SHP77 (cell line): ENCODE measurements at regions not wholly inside any gene's neighbourhood (a gene's known extent, or its start where the extent isn't known, plus 50 kb on each side); places are given as distances from the start of the nearest gene placed in this dataset.
A peak's percentile ranks its signal among the peaks of the same experiment; 100 is the strongest.
"Not testable (repeated sequence)": the region's sequence is repeated elsewhere in the genome, so short reads cannot be mapped to it uniquely, and the experiment has no call there.

Source experiments
- DNase-seq, 2 experiments: peaks; one replicate each; lab custom pipeline; 2025; lab: John Stamatoyannopoulos, UW

DNA sequence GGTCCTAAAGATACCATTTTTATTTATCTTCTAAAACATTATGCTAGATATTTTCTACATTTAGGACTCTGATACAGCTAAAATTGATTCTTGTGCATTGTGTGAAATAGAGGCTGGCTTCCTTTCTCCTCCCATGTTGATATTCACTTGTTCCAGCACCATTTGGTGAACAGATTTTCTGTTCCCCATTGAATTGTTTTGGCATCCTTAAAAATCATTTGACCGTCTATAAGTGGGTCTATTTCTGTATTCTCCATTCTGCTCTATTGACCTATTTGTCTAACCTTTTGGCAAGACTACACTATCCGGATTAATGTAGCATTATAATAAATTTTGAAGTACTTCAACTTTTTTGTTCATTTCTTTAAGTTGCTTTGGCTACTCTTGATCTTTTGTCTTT is 2689.2 kb downstream of the PCDH9 start:
- DNase-seq: no peak

DNA sequence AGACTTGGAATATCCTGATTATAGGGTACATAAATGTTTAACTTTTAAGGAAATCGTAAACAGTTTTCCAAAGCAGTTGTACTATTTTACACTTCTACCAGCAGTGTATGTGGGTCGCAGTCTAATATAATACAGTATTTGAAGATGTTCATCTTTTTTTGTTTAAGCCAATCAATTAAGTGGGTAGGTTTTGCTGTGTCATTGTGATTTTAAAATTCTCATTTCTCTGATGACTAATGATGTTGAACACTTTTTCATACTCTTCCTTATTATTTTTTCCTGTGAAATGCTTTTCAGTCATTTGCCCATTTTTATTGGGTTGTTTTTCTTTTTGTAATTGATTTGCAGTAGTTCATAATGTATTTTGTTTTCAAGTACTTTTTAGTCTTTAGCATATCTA is 2689.7 kb downstream of the PCDH9 start:
- no peak for DNase-seq

DNA sequence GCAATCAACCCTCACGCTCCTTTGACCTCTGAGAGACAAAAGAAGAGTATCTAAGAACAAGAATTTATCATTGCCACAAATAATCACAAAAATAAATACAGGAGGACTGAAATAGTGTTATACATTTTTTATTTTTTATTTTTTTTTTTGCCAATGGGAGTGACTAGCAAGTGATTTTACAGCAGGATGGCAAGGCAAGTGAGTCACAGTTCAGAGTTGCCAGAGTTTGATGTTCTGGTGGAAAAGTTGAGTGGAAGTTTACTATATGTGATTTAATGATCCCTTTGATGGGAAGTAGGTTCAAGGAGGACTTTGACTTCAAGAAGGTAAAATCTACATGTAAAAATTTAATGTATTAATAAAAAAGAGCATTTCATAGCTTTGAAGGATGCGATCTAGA is 2691.4 kb downstream of the PCDH9 start:
- DNase-seq: no peak

DNA sequence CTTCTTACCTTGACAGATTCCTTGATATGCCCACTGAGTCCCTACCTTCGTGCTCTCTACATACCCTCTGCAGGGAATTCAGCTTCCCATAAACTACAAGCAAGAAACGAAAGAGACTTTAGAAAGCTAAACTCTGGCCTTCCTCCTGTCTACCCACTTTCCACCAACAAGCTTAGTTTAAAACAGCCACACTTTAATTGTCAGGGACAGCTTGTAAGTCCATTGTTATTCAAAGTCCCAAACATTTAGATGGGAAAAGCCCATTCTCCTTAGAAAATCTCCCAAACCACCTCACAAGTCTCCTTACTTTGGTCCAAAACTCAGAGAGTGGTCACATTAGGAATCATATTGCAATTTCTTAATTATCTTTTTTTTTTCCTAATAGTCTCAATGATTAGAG is 2695.8 kb downstream of the PCDH9 start:
- no peak for DNase-seq

DNA sequence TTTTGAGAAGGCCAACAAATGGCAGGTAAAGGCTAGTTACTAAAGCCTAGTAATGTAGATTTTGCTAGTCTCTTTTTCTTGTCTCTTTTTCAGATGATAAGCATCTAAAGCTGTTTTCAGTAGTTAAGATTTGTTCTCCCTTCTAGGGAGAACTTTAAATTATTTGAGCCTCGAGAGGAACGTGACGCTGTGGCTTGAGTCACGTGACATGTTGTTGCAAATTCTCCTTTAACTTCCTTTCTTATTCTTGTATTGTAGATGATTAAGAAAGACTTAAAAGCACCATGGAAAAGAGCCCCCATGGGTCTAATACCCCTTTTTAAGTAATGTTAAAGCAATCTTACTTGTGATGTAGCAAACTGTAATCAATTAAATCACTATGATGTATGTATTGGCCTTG is 2698.7 kb downstream of the PCDH9 start:
- no peak for DNase-seq

DNA sequence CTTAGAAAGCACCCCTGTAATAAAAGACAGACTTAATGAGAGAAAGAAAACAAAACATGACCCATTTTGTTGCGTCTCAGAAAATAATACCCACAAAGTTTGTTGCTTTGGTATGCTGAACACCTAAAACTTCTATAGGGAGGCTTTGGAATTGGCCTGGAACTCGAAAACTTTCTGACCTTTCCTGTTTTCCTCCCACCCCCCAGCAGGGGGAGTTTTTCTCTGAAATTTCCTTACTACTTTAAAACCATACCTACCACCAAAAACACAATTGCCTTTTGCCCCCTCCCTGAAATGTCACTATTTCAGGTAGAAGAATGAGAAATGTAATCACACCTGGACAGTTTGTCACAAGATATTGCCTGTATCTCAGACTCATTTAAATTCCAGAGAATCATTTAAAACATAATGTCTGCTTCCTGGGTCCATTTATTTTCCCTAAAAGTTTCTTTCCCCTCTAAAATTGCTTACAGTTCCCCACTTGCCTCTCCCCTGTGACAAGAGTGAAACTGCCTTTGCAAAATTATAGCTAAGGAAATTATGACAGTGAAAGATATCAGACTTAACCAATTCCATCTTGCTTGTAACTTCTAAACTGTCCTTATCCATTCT is 2700.2 kb downstream of the PCDH9 start:
- no peak for DNase-seq

DNA sequence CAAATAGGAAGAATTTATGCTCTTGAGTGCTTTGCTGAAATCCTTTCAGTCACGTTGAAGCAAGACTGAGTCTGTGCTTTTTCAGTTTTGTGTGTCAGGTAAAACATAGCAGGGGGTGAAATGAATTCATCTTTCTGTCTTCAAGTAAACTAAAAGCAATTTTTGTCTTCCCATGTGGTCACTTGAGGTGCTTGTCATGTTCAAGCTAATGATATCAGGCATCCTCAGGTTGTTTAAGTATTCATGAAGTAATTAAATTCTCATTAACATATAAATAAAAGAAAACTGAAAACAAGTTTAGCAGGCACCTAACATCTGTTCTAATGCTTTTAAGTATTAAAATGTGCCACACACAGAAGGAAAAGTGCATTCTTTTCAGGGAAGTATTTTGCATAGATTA is 2701.3 kb downstream of the PCDH9 start:
- DNase-seq: no peak

DNA sequence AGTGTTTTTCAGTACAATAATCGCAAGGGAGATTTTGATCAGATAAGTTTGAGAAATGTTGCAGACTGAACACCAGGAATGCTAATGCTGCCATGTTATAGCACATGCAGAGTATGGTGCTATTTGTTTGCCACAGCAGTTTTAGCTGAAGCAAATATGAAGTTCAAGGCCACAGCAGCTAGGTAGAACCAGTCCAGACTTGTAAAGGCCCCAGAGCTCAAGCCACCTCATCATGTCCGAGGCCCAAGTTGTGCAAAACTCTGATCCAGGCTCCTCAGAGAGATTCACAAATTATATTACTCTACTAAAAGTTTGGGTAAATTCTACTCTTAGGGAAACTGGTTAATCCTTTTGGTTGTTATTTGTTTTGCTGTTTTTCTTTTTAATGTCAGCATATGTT is 2702.6 kb downstream of the PCDH9 start:
- DNase-seq: no peak

DNA sequence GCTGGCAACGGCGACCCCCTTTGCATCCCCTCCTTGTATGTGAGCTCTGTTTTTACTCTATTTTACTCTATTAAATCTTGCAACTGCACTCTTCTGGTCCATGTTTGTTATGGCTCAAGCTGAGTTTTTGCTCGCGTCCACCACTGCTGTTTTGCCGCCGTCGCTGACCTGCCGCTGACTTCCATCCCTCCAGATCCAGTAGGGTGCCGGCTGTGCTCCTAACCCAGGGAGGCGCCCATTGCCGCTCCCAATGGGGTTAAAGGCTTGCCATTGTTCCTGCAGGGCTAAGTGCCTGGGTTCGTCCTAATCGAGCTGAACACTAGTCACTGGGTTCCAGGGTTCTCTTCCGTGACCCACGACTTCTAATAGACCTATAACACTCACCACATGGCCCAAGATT is 2704.4 kb downstream of the PCDH9 start:
- no peak for DNase-seq

DNA sequence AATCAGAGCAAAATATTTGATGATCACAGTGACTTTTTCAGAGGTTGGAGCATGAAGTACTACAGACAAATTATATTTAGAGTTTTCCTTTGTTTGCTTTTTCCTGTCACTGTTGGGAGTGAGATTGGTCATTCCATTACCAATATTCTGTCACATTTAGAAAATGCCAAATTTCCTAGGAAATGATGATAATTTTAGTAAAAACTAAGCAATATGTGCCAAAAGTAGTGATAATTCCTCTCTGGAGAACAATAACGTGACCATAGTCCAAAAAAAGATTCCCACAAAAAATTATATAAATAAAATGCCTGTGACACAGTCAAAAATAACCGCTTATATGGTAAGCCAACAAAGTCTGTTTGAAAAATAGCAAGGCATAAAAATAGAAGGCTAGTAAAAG is 2719.4 kb downstream of the PCDH9 start:
- DNase-seq: no peak

DNA sequence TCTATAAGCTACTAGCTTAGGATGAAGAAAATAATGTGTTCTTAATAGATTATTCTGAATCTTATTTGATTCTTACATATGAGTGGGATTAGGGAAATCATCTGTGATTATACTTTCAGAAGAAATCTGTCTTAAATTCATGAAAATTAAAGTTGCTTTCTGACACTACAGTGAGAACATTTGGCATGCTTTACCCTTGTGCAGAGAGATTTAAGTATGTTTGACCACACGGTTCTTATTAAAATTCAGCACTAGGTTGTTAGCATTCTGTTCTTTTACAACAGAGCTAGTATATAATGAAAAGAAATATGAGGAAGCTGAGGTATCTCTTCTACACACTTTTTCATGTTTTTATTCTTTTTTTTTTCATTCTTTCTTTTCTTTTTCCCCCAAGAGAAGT is 2723.9 kb downstream of the PCDH9 start:
- DNase-seq: no peak

DNA sequence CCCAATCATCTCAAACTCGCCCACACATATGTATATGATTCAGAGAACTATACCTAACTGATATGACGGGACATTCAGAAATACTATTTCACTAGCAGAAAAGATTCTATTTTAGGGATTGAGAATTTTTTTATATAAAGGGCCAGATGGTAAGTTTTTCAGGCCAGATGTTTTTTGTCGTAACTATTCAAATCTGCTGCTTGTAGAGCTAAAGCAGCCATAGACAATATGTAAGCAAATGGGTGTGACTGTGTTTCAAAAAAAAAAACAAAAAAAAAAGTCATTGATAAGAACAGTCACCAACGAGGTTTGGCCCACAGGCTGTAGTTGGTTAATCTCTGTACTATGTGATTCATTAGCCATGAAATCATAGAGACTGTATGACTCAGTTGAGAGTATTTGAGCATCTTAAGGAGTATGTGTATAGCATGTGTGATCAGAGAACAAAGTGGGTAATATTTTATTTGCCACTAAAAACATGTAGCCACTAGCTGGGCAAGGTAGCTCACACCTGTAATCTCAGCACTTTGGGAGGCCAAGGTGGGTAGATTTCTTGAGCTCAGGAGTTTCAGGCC is 2724.7 kb downstream of the PCDH9 start:
- no peak for DNase-seq

DNA sequence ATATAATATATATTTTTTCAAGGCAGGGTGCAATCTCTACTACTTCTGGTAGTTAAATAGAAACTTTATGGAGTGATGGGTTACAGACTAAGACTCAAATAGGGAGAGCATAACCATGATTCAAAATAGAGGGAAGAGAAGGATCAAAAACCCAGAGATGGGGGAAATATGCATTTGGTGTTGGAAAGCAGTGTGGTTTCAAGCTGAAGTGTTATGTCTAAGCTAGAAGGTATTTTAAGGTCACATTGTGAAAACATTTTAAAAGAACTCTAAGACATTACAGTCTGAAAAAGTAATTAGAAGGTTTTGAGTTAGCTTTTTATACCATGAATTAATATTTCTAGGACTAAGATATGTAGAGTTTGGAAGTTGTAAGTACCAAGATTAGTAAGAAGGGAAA is 2741.4 kb downstream of the PCDH9 start:
- no peak for DNase-seq

DNA sequence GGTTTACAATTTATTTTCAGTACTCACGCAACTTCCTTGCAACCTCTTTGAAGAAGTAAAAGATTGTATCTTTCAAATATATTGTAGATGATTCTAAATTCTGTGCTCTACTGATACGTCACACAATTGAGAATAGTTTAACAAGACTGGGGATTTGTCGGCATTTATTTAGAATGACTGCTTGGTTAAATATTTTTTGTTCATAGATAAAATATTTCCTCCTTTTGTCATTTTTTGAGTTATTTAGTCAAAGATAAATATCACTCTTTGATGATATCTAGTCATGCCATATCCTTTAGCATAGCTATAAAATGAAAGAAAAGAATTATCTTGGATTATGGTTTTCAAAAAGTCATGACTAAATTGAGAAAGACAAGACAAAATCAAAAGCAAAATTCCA is 2747.8 kb downstream of the PCDH9 start:
- no peak for DNase-seq

DNA sequence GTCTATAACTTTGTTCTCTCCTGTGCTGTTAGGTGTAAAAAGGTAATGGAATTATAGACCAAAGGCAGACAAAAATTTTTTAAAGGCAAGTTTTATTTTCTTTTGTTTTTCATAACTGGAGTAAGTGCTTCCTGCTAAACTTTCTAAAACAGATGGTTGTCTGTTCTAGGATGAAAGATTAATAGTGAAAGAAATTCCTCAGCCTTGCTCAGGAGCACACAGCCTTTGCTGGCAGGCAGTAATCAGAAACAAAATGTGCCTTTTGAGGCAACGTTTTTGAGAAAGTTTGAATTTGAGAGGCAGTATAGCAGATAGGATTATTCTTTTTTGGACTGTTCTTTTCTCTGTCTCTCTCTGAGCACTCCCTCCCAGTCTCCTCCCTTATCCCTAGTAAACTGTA is 2749.5 kb downstream of the PCDH9 start:
- DNase-seq: no peak

DNA sequence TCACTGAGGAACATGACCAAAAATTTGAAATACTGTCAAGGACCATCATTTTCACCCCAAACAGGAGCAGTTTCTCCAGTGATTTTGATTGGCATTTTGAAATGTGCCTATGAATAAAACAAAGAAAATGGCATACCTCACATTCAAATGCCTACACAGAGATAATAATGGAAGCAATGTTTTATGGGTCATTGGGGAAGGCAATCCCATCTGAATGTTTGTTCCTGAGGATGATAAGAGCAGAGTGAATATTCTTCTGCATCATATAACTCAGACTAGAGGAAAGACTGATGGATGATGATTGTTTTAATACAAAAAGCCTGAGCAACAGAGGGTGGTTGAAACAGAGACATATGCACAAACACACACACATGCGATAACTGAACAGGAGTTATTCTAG is 2749.9 kb downstream of the PCDH9 start:
- no peak for DNase-seq

DNA sequence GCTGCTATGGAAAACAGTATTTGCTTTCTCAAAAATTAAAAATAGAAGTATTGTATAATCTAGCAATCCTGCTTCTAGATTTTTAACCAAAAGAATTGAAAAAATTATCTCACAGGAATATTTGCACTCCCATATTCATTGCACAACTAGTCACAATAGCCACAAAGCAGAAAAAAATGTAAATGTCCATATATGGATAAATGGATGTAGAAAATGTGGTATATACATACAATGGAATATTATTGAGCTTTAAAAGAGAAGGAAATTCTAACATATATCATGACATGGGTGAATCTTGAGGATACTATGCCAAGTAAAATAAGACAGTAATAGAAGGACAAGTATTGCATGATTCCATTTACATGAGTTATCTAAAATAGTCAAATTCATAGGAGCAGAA is 2753.0 kb downstream of the PCDH9 start:
- no peak for DNase-seq

DNA sequence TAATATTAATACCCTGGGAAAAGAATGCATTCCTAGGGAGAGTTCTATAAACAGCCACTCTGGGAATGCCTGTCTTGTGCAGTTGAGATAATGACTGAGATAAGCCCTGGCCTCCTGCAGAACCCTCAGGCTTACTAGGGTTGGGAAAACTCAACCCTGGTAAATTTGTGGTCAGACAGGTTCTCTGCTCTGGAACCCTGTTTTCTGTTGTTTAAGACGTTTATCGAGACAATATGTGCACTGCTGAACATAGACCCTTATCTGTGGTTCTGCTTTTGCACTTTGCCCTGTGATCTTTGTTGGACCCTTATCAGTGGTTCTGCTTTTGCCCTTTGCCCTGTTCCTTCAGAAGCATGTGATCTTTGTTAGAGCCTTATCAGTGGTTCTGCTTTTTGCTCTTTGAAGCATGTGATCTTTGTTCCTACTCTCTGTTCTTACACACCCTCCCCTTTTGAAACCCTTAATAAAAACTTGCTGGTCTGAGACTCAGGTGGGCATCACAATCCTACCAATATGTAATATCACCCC is 2754.0 kb downstream of the PCDH9 start:
- not testable (repeated sequence) for DNase-seq

DNA sequence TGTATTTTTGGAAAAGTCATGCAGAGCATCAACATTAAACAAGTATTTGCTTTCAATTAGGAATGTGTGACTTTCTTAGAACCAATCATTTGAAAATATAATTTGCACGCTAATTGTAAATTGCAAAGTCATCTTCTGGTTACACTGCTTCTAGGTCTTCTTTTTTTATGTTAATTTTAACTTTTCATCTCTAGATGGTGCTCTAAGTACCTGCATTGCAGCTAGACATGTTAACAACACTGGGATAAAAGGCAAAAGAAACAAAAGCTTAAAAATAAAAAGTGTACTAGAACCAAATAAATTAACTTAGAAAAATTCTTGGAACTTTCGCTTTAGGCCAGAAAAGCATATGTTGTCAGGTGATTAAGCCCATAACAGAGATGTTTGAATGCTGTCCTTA is 2758.2 kb downstream of the PCDH9 start:
- DNase-seq: peak in 1 of 2 experiments; percentile 22

DNA sequence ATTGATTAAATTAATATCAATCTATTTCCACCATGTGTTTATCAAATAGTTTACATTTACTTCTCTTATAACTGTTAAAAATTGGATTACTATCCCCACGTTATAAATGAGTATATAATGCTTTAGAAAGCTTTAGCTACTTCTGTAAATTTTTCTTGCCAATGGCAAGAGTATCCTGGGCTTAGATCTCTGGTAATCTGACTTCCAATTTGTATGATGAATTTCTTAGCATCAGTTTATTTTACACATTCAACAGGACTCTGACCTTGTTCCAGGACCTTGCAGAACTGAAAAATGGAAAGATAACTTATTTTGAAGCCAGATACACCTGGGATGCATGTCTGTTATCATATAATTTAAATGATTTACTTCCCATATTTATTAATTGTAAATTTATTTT is 2759.4 kb downstream of the PCDH9 start:
- DNase-seq: no peak

DNA sequence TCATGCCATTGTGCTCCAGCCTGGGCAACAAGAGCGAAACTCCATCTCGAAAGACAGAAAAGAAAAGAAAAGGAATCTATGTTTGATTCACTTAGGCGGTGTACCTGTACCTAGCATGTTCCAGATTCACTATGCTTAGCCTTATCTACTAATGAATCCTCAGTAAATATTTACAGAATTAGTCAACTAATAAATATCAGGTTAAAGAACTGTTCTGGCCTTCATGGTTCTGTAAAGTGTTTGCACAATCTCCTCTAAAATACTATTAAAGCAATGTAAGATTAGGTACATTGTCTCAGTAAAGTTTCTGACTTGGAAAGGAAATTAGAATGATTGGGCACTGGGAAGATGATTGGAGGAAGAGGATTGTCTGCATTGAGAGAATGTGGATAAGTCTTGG is 2770.4 kb downstream of the PCDH9 start:
- no peak for DNase-seq

DNA sequence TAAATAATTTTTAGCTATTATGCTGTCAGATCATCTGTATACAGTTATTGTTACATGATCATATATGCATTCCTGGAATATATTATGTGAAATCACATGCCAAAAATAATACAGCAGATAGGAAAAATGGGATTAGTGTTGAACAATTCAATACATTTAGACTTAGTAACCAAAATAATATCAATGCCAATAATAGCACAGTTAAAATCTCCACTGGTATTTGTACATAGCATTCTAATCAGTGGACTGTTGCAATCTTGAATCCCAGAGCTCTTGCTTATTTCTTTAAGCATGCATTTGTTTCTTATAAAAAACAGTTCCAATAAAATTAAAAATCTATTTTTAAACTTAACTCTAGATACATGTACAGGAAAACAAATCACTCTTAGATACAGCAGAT is 2772.2 kb downstream of the PCDH9 start:
- no peak for DNase-seq

DNA sequence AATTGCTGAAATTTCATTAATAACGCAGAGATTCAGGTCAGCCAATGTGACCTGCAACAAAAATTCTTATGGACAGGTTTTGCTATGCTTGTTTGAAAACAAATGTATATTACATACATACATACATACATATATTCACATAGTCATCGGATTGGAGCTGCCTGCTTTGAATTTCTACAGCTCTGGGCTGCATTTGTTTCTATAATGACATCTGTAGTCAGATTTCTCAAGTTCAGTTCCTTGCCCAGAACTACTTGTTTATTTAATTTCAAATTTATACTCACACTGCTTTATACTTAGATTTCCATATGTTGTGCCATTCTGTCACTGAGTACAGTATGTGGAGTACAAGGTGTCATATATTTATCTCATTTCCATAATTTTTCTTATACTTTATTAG is 2775.0 kb downstream of the PCDH9 start:
- DNase-seq: no peak

DNA sequence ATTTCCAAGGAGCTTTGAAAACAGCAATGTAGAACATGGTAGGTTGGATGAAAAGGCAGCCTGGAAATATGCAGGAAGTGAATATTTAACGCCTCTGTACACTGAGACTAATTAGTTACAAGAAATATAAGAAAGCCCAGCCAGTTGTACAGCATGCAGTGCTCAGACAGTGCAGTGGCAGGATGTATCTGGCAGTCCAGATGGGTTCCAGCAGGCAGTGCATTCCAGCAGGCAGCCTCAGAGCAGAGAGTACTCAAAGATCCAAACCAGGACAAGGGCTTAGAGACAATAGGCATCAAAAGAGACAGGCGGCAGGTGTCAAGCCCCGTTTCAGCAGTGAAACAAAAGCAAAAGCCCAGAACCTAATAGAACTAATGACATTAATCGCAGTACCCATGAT is 2776.3 kb downstream of the PCDH9 start:
- no peak for DNase-seq
